ENCODE measurements at regions not wholly inside any gene's neighbourhood (a gene's known extent, or its start where the extent isn't known, plus 50 kb on each side); places are given as distances from the start of the nearest gene placed in this dataset.

DNA sequence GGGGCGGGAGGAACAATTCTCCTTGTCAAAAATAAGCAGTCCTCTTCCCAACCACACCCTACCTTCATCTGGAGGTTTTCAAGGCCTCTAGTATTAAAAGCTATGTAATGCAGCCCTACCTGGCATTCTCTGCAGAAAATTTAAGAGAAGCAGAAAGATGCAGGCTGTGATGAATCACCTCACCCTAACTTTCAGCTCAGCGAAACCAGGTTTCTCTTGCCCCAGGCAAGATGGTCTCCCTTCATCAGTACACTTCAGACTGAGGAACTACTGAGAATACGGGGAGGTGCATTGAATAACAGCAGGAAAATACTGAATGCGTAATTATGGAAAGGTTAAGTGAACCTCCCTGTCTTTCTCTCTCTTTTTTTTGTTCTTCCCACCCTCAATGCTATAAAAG is 437.6 kb upstream of the KLF12 start:
- Histone ChIP-seq H4K20me1 (ENCODE audit: insufficient read depth, low read length) (no peaks in the 10 kb centered on the region), H3K4me1 (ENCODE audit: insufficient read depth, low read length, severe bottlenecking) (no peaks in the 10 kb centered on the region), H2AFZ (ENCODE audit: low read length) (no peak overlapping the region), H3K4me2 (ENCODE audit: low read length) (no peak overlapping the region), H3K9me2 (ENCODE audit: low read depth, low read length) (no peaks in the 10 kb centered on the region), H3K9me3 (ENCODE audit: low read length) (no peaks in the 10 kb centered on the region), H3K27ac (ENCODE audit: low read depth, low read length, poor library complexity, severe bottlenecking) (no peak overlapping the region), H3K9ac (ENCODE audit: low read length) (no peak overlapping the region), H3K79me2 (ENCODE audit: insufficient read depth, low read length) (no peaks in the 10 kb centered on the region), H3K27me3 (ENCODE audit: insufficient read depth, low read length) (no peaks in the 10 kb centered on the region), H3K4me3 (ENCODE audit: low read depth, low read length, poor library complexity, severe bottlenecking) (no peak overlapping the region), H3F3A (ENCODE audit: insufficient read depth, low read length) (no peaks in the 10 kb centered on the region), H3K36me3 (ENCODE audit: insufficient read depth, low read length) (no peaks in the 10 kb centered on the region)
- no peak for TF ChIP-seq EZH2 (IDR thresholded peaks at IDR 0.05; ENCODE audit: borderline replicate concordance, low read length)
- no peak for TF ChIP-seq CTCF (IDR thresholded peaks at IDR 0.05; ENCODE audit: low read length)

GRCh38 chr13:74570834-74571233 is 436.6 kb upstream of the KLF12 start:
- H3F3A ChIP-seq (ENCODE audit: insufficient read depth, low read length), result no peaks in the 10 kb centered on the region
- no peak overlapping the region for H2AFZ ChIP-seq (ENCODE audit: low read length)
- H3K4me3 ChIP-seq (ENCODE audit: low read depth, low read length, poor library complexity, severe bottlenecking), result no peak overlapping the region
- H3K79me2 ChIP-seq (ENCODE audit: insufficient read depth, low read length), result no peaks in the 10 kb centered on the region
- no peak overlapping the region for H3K9ac ChIP-seq (ENCODE audit: low read length)
- H3K9me3 ChIP-seq (ENCODE audit: low read length), result no peaks in the 10 kb centered on the region
- H3K27me3 ChIP-seq (ENCODE audit: insufficient read depth, low read length), result no peaks in the 10 kb centered on the region
- no peaks in the 10 kb centered on the region for H3K4me1 ChIP-seq (ENCODE audit: insufficient read depth, low read length, severe bottlenecking)
- H3K27ac ChIP-seq (ENCODE audit: low read depth, low read length, poor library complexity, severe bottlenecking), result no peak overlapping the region
- H3K36me3 ChIP-seq (ENCODE audit: insufficient read depth, low read length), result no peaks in the 10 kb centered on the region
- TF ChIP-seq EZH2 (IDR thresholded peaks at IDR 0.05; ENCODE audit: borderline replicate concordance, low read length) (no peak), CTCF (IDR thresholded peaks at IDR 0.05; ENCODE audit: low read length) (no peak)
- no peaks in the 10 kb centered on the region for H4K20me1 ChIP-seq (ENCODE audit: insufficient read depth, low read length)
- no peaks in the 10 kb centered on the region for H3K9me2 ChIP-seq (ENCODE audit: low read depth, low read length)
- no peak overlapping the region for H3K4me2 ChIP-seq (ENCODE audit: low read length)

DNA sequence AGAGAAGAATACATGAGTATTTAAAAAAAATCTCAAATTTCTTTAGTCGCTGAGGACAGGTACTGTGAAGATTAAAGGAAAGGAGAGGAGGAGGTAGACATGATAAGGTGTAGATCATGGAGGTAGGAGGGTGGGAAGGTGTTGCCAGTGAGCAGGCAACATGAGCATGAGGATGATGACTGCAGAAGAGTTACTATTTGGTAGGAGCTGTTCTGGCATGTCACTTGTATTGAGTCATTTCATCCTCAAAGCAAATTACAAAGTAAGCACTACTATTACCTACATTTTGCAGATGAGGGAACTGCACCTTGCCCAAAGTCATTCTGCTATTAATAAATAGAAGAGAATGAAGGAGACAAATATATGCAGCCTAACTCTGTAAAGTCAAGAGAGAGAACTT is 435.8 kb upstream of the KLF12 start:
- Histone ChIP-seq H3K27me3 (ENCODE audit: insufficient read depth, low read length) (no peaks in the 10 kb centered on the region), H3K79me2 (ENCODE audit: insufficient read depth, low read length) (no peaks in the 10 kb centered on the region), H3K4me3 (ENCODE audit: low read depth, low read length, poor library complexity, severe bottlenecking) (no peak overlapping the region), H3K4me1 (ENCODE audit: insufficient read depth, low read length, severe bottlenecking) (no peaks in the 10 kb centered on the region), H3K9me2 (ENCODE audit: low read depth, low read length) (no peaks in the 10 kb centered on the region), H3K9me3 (ENCODE audit: low read length) (peaks cover 1% of the 10 kb centered on the region; the same call in 1 of the 2 replicates), H3K27ac (ENCODE audit: low read depth, low read length, poor library complexity, severe bottlenecking) (no peak overlapping the region), H3K36me3 (ENCODE audit: insufficient read depth, low read length) (no peaks in the 10 kb centered on the region), H3F3A (ENCODE audit: insufficient read depth, low read length) (no peaks in the 10 kb centered on the region), H4K20me1 (ENCODE audit: insufficient read depth, low read length) (no peaks in the 10 kb centered on the region), H3K4me2 (ENCODE audit: low read length) (no peak overlapping the region), H3K9ac (ENCODE audit: low read length) (no peak overlapping the region), H2AFZ (ENCODE audit: low read length) (no peak overlapping the region)
- TF ChIP-seq CTCF (IDR thresholded peaks at IDR 0.05; ENCODE audit: low read length) (no peak), EZH2 (IDR thresholded peaks at IDR 0.05; ENCODE audit: borderline replicate concordance, low read length) (no peak)

Data from OCI-LY1 (cell line).